GM19035 (cell line): ENCODE measurements at regions not wholly inside any gene's neighbourhood (a gene's known extent, or its start where the extent isn't known, plus 50 kb on each side); places are given as distances from the start of the nearest gene placed in this dataset.
"Not testable (repeated sequence)": the region's sequence is repeated elsewhere in the genome, so short reads cannot be mapped to it uniquely, and the experiment has no call there.

Experiments
- ATAC-seq: cut with Tn5 transposase; IDR thresholded peaks from one replicate; pipeline ENCODE4 v1.9.1; 2021; ENCODE audit not compliant: unreplicated experiment

DNA sequence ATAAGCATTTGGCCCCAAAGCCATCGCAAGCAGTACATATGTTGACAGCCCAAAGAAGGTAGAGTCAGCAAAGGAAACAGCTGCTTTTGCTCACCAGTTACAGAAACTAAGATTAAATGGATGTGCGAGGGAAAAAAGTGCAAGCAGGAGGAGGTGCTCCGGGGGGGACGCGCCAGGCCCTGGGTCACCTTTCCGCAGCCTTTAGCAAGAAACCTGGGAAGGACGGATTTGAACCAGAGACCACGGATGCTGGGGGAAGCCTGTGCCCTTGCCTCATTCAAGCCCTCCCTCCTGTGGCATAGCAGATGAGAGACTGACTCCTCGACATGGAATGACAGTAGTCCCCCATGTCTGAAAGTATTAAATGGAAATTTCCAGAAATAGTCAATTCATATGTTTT, 405.6 kb upstream of the PRKCQ start:
- no peak for ATAC-seq

DNA sequence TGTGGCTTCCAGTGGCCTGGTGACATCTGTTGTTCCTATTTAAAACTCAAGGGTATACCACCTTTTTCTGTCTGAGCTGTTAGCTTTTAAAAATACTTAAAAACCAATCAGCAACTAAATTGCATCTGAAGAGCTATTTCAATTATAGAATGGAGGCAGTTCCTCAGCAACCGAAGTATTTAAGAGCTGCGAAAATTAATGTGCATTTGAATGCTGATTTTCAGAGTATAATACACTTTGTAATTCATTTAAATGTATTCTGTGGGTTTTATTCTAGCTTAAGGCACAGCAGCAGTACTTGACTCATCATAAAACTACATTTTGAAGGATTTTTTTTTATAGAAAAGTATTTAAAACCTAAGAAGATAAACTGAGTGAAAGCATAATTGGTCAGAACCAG, 404.9 kb upstream of the PRKCQ start:
- no peak for ATAC-seq

DNA sequence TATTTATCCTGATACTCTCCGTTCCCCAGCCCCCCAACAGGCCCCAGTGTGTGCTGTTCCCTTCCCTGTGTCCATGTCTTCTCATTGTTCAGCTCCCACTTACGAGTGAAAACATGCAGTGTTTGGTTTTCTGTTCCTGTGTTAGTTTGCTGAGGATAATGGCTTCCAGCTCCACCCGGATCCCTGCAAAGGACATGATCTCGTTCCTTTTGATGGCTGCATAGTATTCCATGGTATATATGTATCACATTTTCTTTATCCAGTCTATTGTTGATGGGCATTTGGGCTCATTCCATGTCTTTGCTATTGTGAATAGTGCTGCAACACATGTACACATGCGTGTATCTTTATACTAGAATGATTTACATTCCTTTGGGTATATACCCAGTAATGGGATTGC, 403.9 kb upstream of the PRKCQ start:
- not testable (repeated sequence) for ATAC-seq

DNA sequence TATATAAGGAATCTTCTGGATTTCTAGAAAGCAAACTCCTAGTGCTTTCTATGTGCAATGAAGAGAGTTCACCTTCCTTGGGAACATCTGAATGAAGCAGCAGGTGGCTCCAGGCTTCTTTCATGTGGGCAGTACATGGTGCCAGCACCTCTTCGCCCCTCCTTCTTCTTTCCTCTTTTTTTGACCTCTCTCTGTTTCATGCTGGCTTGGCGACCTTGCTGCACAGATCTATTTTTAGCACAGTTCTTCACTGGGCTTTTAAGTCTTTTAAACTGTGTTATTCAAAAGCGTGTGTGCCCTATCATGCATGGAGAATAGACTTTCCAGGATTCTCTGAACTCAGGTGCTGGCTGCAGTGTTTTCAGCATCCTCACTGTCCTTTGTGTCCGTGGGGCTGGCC, 400.3 kb upstream of the PRKCQ start:
- no peak for ATAC-seq

DNA sequence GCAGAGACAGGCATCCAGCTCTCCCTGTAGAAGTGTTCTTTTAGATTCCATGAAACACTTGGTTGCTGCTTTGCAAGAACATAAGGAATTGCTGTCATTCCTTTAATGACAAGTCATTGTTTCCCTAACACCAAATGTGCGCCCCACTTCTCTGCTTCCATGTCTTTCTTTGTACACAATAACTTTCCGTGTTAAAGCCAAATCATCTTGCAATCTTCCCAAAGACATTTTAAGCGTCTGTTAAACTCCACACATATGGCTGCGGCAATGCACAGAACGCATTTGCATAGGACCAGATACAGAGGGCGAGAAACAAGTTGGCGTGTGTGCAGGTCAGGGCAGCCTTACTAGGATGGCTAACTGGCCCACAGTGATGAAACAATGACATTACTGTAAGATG, 399.3 kb upstream of the PRKCQ start:
- no peak for ATAC-seq

DNA sequence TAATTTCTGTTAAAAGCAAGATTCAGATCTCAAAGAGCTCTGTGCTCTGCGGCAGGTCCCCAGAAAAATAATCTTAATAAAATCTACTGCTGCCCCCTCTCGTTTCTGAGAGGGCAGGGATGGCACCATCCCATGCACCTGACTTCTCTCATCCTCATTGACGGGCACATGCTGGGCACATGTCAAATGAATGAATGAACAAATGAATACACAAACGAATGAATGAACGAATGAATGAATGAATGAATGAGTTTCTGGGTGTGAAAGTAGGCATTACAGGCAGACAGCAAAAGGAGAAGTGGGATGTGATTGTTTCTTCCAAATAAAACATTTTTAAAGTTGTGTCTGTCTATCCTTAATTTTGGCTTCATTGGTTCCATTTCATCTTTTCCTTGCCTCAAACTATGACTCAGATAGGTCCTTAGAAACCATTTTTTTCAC, 398.1 kb upstream of the PRKCQ start:
- ATAC-seq = no peak

DNA sequence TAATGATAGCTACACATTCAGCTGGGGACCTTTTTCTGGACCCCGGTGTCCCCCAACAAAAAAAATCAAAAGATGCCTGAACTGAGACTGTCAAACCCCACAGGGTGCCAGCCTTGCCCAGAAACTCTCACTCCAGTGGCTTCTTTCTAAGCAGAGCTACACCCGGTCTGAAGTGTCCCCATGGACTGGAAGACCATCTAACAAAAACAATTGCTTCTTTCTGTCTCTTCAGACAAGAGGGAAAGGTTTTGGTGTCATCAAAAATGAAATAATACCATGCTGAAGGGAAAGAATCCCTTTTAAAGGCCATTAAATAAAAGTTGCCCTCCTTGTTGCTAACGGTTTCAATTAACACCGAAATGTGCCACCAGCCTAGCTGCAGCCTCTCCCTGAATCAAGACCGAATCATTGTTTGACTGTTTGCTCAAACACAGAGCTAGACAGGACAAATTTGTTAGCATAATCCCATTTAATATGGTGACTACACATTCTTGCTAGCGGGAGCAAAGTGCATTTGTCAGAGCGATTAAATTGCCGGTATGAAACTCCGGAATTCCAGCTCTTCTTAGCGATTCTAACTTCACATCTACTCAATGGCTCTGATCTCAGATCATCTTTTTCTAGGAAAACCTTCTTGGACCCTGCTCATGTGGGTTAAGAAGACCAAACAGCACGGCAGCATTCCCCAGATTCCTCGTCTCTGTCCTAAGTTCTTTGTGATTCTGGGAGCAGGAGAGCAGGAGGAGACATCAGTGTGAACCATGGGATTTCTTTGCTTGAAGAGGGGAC, 397.5 kb upstream of the PRKCQ start:
- ATAC-seq = no peak

DNA sequence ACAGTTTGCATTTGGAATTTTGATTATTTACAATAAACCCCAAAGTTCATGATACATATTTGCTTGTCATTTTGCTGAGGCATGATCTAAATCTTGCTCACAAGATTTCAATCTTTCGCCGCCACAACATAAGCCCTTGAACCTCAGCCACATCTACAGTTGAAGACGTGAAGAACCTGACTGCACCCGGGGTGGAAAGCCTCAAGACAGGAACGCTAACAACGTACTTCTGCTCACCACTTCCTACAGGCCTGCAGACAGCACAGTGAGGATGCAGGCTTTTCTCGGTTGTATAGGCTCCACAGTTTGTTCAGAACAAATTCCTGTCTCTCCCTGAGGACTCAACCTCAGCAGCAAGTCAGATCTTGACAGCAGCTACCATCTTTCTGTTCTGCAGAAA, 393.8 kb upstream of the PRKCQ start:
- ATAC-seq = no peak

DNA sequence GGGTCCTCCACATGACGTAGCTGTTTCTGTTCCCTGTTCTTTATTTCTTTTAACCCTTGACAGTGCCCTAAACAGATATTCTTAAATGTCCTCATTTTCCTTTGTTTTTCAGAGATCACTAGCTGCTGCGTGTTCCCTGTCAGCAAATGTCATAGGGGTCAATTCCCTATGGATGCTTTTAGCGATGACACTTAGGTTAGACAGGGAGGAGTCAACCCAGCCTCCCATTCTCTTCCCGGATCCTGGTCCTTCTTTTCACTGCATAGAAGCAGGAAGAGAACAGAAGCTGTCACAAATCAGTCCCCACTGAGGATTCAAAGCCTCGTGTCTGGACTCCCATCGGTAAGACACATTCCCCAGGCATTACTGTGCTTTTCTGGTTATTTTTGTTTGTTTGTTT, 392.1 kb upstream of the PRKCQ start:
- ATAC-seq = no peak

DNA sequence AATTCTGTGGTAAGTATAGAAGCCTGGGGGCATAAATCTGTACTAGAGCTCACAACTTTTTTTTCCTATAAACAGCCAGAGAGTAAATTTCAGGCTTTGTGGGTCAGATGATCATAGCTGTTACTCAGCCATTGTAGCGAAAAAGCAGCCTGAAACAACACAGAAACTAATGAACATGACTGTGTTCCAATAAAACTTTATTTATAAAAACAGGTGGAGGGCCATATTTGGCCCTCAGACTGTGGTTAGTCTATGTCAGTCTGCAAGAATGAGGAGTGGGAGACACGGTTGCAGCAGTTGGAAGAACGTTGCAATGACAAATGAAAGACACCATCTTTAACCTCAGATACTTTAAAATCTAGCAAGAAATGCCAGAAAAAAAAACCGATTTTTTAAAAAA, 389.6 kb upstream of the PRKCQ start:
- ATAC-seq = no peak

DNA sequence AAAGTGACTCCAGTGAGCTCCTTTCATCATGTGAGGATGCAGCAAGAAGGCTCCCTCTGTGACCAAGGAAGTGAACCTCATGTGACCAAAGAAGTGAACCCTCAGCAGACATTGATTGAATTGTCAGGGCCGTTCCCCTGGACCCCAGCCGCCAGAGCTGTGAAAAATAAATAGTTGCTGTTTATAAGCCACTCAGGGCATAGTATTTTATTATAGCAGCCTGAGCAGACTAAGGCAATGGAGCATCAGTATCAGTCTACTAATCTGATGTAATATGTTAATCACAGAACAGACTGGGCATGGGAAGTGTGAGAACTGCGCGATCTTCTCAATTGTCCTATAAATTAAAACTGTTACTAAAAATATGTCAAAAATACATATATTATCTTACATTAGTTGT, 384.5 kb upstream of the PRKCQ start:
- no peak for ATAC-seq

DNA sequence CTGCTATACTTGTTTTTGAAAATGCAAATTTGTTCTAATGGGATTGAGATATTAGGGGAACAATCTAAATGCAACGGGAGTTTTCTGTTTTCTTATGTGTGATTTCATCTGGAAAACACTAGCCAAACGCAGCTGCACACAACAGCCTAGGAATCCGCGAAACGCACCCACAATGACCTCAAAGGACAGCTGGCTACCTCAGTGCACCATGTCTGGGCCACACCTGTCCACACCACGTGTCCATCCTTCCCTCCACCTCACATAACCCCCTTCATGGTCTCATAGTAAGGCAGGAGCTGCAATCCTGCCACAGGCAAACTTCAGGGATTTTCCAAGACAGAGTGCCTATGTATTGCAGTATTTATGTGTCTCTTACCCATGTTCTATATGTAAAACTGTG, 382.5 kb upstream of the PRKCQ start:
- no peak for ATAC-seq

DNA sequence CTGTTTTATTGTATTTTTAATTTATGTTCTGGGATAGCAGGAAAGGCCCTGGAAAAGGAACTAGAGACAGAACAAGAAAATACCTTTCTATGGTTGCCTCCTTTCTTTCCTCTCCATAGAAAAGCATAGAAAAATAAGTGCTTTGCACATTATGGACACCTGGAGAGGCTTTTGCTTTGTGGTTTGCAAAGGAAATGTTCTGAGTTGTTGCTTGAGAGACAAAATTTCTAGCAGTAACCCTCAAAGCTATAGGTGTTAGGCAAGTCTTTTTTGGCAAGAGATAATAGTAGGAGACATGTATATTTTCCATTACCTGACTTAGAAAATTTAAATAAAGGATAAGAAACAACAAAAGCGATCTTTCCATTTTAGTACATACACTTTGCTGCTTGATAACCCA, 378.6 kb upstream of the PRKCQ start:
- ATAC-seq = no peak

DNA sequence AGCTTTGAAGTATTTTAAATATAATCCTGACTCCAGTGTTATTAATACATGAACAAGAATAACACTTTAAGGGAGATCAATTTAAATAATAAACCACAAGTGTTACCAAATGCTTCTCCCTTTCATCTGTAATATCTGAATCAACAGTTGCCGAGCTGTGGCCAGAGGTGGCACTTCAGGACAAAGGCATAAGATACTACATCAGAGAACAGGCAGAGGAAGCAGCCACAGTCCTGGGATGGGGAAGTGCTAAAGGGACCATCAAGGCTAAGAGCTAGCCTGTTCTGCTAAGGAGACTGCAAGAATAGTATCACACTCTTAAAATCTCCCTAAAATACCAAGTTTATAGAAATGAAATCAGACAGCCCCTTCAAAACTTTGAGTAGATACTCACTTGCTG, 378.2 kb upstream of the PRKCQ start:
- no peak for ATAC-seq

DNA sequence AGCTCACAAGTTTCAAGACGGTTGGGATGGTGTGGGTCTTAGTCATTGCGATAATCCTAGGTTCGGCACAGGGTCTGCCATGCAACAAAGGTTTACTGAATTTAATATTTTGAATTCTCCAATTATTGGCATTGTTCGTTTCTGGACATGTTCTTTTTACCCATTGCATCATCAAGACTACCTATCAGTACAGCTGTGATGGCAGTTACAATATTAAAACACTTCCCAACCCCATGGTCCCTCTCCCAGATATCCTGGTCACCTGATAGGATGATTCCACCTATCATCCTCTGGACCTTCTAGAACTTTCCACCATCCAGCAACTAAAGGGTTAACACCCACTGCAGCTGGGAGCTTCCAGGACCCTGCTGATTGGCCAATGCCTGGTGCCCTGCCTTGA, 377.8 kb upstream of the PRKCQ start:
- no peak for ATAC-seq

DNA sequence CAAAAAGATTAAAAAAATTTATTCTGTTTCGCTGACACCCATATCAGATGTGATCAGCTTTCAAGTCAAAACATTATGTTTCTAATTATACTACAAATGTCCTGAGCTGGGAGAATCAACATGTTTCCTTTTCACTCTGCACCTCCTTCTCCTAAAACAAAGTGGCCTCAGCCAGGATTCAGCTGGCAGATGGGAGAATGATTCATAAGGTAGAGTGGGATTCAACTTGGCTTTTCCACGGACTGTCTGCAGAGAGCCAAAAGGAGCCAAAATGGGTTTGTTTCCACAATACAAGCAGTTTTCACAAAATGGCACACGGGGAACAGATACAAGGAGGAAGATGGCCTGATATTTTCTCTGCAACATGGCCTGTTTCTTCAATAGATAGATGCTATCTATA, 376.5 kb upstream of the PRKCQ start:
- ATAC-seq = no peak

DNA sequence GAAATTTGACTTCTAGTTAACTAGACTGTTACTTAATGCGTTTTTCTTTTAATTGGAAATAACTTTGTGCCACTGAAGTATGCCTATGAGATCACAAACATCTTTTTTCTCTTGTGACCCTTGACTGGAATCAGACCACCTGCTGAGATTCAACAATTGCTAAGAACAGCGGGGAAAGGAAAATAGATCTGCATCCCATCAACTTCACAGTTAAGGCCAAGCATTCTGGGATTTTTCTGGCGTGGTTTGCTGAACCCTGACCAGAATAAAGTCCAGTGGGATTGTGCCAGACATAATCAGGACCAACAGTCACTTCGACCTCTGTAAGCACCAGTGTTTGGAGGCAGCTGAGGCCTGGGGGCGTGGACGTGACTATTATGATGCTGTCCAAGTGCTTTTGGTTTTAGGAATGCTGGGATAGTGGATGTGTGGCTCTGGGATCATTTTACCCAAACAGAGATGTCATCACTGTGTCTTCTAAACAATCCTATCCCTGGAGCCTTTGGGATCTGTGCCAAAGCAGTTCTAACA, 373.3 kb upstream of the PRKCQ start:
- ATAC-seq = no peak

DNA sequence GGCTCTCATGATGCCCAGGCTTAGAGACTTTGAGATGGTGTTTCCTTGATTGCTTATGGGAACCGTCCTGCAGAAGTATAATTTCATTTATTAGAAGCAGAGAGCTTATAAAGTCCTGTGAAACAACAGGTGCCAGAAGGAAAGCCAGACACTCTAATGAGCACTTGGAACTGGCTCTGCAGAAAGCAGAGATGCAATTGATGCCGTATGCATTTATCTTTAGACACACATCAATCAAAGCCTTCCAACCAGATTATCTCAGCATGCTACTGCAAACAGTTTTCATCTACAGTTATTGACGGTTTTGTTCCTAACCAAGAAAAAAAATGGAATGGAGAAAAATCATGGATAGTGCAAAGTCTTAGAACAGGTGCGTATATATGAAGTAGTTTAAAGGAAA, 371.7 kb upstream of the PRKCQ start:
- ATAC-seq = no peak

DNA sequence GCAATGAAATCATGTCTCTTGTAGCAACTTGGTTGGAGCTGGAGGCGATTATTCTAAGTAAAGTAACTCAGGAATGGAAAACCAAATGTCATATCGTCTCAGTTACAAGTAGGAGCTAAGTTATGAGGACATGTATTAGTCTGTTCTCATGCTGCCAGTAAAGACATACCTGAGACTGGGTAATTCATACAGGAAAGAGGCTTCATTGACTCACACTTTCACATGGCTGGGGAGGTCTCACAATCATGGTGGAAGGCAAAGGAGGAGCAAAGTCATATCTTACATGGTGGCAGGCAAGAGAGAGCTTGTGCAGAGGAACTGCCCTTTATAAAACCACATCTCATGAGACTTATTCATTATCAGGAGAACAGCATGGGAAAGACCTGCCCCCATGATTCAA, 370.1 kb upstream of the PRKCQ start:
- ATAC-seq = no peak

DNA sequence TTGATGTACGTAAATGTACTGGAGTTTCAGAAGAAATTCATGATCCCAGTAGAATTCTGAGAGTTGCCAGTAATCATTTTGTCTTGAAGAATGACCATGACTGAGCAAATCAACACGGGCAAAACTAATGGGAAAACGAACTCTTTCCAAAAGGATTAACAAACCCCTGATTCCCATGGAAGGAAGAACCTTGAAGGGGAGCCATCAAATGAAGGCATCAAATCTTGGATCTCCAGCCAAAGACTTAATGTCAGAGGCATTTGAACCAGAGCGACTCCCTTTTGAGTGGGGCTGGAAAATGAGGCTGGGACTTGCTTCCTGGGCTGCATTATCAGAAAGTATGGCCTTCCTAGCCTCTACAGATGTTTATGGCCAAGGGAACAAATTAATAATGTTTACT, 364.4 kb upstream of the PRKCQ start:
- ATAC-seq = no peak

DNA sequence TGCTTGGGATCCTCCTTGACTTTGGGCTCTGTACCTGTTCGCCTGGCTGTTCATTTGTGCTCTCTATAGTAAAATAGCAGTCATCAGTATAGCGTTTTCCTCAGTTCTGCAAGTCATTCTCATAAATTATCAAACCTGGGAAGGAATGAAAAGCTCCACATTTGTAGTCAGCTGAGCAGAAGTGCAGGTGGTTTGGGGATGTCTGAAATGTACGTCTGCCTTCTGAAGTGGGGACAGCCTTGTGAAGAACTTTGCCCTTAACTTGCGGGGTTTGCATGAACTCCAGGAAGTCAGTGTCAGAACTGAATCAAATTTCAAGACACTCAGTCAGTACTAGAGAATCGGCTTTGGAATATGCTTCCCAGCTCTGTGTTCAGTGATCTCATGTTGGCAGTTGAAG, 358.3 kb upstream of the PRKCQ start:
- no peak for ATAC-seq

DNA sequence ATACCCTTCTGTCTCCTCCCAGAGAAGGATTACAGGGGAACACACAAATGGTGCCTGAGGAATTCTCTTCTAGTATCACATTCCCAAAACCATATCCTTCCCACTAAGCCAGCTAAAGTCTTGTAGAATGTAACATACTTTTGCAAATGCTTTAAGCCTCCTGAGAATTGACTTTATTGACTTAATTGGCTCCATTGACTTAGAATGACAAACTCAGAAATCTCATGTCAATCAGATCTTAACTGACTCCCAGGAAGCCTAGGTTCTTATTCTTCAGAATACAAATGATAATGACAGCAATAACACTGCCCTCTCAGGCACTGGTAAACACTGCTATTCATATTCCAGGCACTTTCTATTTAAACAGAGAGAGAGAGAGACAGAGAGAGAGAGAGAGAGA, 356.9 kb upstream of the PRKCQ start:
- ATAC-seq = no peak

DNA sequence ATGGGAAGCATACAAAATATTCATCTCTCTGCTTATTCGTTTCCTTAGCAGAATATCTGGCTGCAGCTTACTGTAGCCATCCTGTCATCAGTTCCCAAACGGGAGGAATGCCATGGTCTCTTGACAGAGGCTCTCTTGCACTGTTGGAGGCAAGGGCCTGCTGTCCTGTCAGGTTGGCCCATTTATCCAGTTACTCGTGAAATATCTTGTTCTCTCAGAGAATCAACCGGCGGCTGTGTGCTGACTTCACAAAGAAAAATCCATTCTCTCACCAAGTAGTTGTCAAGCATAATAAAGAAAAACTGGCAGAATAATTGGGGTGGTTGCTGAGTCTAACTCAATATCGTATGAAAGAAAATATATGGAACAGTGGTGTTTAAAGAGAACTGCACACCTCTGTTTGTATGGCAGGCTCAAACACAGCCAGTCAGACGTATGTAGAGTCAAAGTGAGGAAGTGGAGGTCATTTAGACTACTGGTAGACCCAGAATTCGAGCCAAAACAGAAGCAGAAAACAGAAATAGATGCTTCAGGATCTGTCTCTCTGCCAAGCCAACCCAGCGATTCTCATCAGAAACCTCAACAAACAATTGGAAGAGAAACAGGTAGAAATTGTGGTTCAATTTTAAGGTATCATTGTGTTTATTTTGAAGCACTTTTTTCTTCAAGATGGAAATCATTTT, 349.2 kb upstream of the PRKCQ start:
- no peak for ATAC-seq
